Nephron progenitor cell (in vitro differentiated cells): ENCODE measurements at regions not wholly inside any gene's neighbourhood (a gene's known extent, or its start where the extent isn't known, plus 50 kb on each side); places are given as distances from the start of the nearest gene placed in this dataset.
"Not testable (repeated sequence)": the region's sequence is repeated elsewhere in the genome, so short reads cannot be mapped to it uniquely, and the experiment has no call there.

ENCODE experiments used
- DNase-seq: peaks from one replicate; pipeline ENCODE4 v3.0.0; 2021
- H3K27ac Mint-ChIP-seq: 2 replicates; pipeline ENCODE4 v1.8.0; 2021; ENCODE audit warnings: mild to moderate bottlenecking, moderate library complexity, mixed read lengths
- H3K27me3 Mint-ChIP-seq: 2 replicates; pipeline ENCODE4 v1.8.0; 2021; ENCODE audit warnings: mild to moderate bottlenecking, low read depth, mixed read lengths; ENCODE audit not compliant: poor library complexity
- H3K36me3 Mint-ChIP-seq: 2 replicates; pipeline ENCODE4 v1.8.0; 2021; ENCODE audit warnings: low read depth, mixed read lengths
- H3K4me1 Mint-ChIP-seq: 2 replicates; pipeline ENCODE4 v1.8.0; 2021; ENCODE audit warnings: mixed read lengths
- H3K4me3 Mint-ChIP-seq: 2 replicates; pipeline ENCODE4 v1.8.0; 2021; ENCODE audit warnings: mild to moderate bottlenecking, moderate library complexity, mixed read lengths
- H3K9me3 Mint-ChIP-seq: 2 replicates; pipeline ENCODE4 v1.8.0; 2021; ENCODE audit warnings: mild to moderate bottlenecking, moderate library complexity, mixed read lengths
- CTCF ChIP-seq: fragments of 200-600 bp; sonication (generic); IDR thresholded peaks from 2 replicates; pipeline ENCODE4 v1.5.0; 2021; ENCODE audit warnings: antibody characterized with exemption

- Mint-ChIP-seq H3K4me1 (peaks cover 11% of the 10 kb centered on the region), H3K27ac (no peak overlapping the region), H3K27me3 (peaks cover 3% of the 10 kb centered on the region), H3K4me3 (no peak overlapping the region), H3K36me3 (no peaks in the 10 kb centered on the region), H3K9me3 (no peaks in the 10 kb centered on the region)
- TF ChIP-seq CTCF = no peak
- no peak for DNase-seq
Measured at GRCh38 chr4:106795326-106795725, 240.8 kb downstream of the DKK2 start.

- Mint-ChIP-seq H3K27me3 (peaks cover 3% of the 10 kb centered on the region), H3K36me3 (no peaks in the 10 kb centered on the region), H3K4me3 (no peak overlapping the region), H3K27ac (no peak overlapping the region), H3K9me3 (no peaks in the 10 kb centered on the region), H3K4me1 (peaks cover 11% of the 10 kb centered on the region)
- no peak for TF ChIP-seq CTCF
- no peak for DNase-seq
Measured at GRCh38 chr4:106793933-106794332, 242.2 kb downstream of the DKK2 start.

GRCh38 chr4:106775636-106776035 lies 260.5 kb downstream of the DKK2 start:
- H3K27ac Mint-ChIP-seq = no peak overlapping the region
- H3K27me3 Mint-ChIP-seq = peaks cover 4% of the 10 kb centered on the region
- DNase-seq = no peak
- no peaks in the 10 kb centered on the region for H3K36me3 Mint-ChIP-seq
- H3K4me3 Mint-ChIP-seq = no peak overlapping the region
- no peaks in the 10 kb centered on the region for H3K4me1 Mint-ChIP-seq
- TF ChIP-seq CTCF = no peak
- H3K9me3 Mint-ChIP-seq = no peaks in the 10 kb centered on the region

- not testable (repeated sequence) for H3K27ac Mint-ChIP-seq, H3K4me1 Mint-ChIP-seq, H3K9me3 Mint-ChIP-seq, DNase-seq, H3K27me3 Mint-ChIP-seq, H3K36me3 Mint-ChIP-seq, H3K4me3 Mint-ChIP-seq
Measured at GRCh38 chr4:106774055-106774454, 262.1 kb downstream of the DKK2 start.

GRCh38 chr4:106773076-106773905 lies 262.8 kb downstream of the DKK2 start:
- TF ChIP-seq CTCF = no peak
- H3K4me3 Mint-ChIP-seq = no peak overlapping the region
- no peak overlapping the region for H3K27ac Mint-ChIP-seq
- no peaks in the 10 kb centered on the region for H3K36me3 Mint-ChIP-seq
- no peaks in the 10 kb centered on the region for H3K4me1 Mint-ChIP-seq
- no peaks in the 10 kb centered on the region for H3K9me3 Mint-ChIP-seq
- H3K27me3 Mint-ChIP-seq = peaks cover 8% of the 10 kb centered on the region
- DNase-seq = no peak

- H3K4me1 Mint-ChIP-seq = no peaks in the 10 kb centered on the region
Measured at GRCh38 chr4:106767991-106768390, 268.1 kb downstream of the DKK2 start.

More at GRCh38 chr4:106767991-106768390, 268.1 kb downstream of the DKK2 start:
- DNase-seq = no peak
- Mint-ChIP-seq H3K4me3 (no peak overlapping the region), H3K27me3 (peaks cover 8% of the 10 kb centered on the region), H3K36me3 (no peaks in the 10 kb centered on the region), H3K9me3 (no peaks in the 10 kb centered on the region), H3K27ac (no peak overlapping the region)
- TF ChIP-seq CTCF = no peak
